HepG2 (cell line): ENCODE measurements at regions not wholly inside any gene's neighbourhood (a gene's known extent, or its start where the extent isn't known, plus 50 kb on each side); places are given as distances from the start of the nearest gene placed in this dataset.
"Not testable (repeated sequence)": the region's sequence is repeated elsewhere in the genome, so short reads cannot be mapped to it uniquely, and the experiment has no call there.

Source experiments
- ATAC-seq: fragments of 200-7000 bp; cut with Tn5 transposase; 3 replicates; pipeline ENCODE4 v1.9.1; 2020; ENCODE audit warnings: mild to moderate bottlenecking, moderate library complexity
- BruUV-seq: library from RNA; stranded (reverse); fragments of 400-500 nt; replicated peaks from 2 replicates; lab custom pipeline; 2021; lab: Mats Ljungman, UMichigan
- CTCF ChIA-PET: fragments of 300-600 bp; formaldehyde crosslinking; extraction: SDS; loops from one replicate; lab custom pipeline; 2021; ENCODE audit warnings: low total read pairs, inconsistent platforms, low intra/inter-chr PET ratio; lab: Yijun Ruan, JAX
- POLR2A ChIA-PET: fragments of 350-600 bp; sonication (Branson Sonifier 250); formaldehyde crosslinking; loops from one replicate; lab custom pipeline; 2020; ENCODE audit warnings: antibody characterized with exemption, inconsistent platforms; lab: Yijun Ruan, JAX
- DNase-seq: peaks from one replicate; pipeline ENCODE4 v3.0.0-alpha.2; 2015; ENCODE audit warnings: low spot score
- FAIRE-seq: peaks from 3 replicates; lab custom pipeline; 2011; peaks lifted over from hg19 to GRCh38; lab: Jason Lieb, UNC
- H2AFZ ChIP-seq: one replicate; pipeline ENCODE4 v1.6.1; 2011; ENCODE audit warnings: low read length, inconsistent platforms
- H3K27ac ChIP-seq: fragments of 300-600 bp; 3 replicates; pipeline ENCODE4 v1.8.0; 2011; ENCODE audit warnings: mixed run types, mild to moderate bottlenecking, mixed read lengths, low read length, inconsistent platforms; ENCODE audit not compliant: insufficient read depth; ENCODE audit errors: extremely low read length
- H3K27me3 ChIP-seq, 2 experiments: fragments of 200-600 bp in 1 of 2; 2 replicates in 1 of 2; 3 replicates in 1 of 2; pipeline versions ENCODE4 v1.6.0 to v1.8.0; 2011; ENCODE audit warnings: low read length in 2 of 2, mild to moderate bottlenecking in 2 of 2, moderate library complexity in 2 of 2, inconsistent platforms in 1 of 2; ENCODE audit not compliant: insufficient read depth in 2 of 2, control insufficient read depth in 1 of 2
- H3K36me3 ChIP-seq, 2 experiments: fragments of 200-600 bp in 1 of 2; replicated peaks in 1 of 2; 2 replicates in 1 of 2; 3 replicates in 1 of 2; pipeline versions ENCODE4 v1.5.1 to v1.8.0; 2011; ENCODE audit warnings: low read length in 2 of 2, inconsistent platforms in 1 of 2; ENCODE audit not compliant: insufficient read depth in 2 of 2, control insufficient read depth in 1 of 2
- H3K4me1 ChIP-seq: 2 replicates; pipeline ENCODE4 v1.5.1; 2012; ENCODE audit warnings: low read length, inconsistent platforms; ENCODE audit not compliant: insufficient read depth
- H3K4me2 ChIP-seq: 2 replicates; pipeline ENCODE4 v1.6.0; 2011; ENCODE audit warnings: low read depth, low read length, inconsistent platforms
- H3K4me3 ChIP-seq, 3 experiments: fragments of 200-600 bp in 1 of 3; sonication (generic), shearing (Covaris generic) in 1 of 3; replicated peaks in 1 of 3; 2 replicates each; pipeline ENCODE4 v1.5.1; 2011 to 2016; ENCODE audit warnings: low read length in 3 of 3, inconsistent platforms in 2 of 3, low read depth in 2 of 3, mild to moderate bottlenecking in 2 of 3, control low read depth in 1 of 3, mixed read lengths in 1 of 3; ENCODE audit not compliant: insufficient read depth in 1 of 3
- H3K79me2 ChIP-seq: one replicate; pipeline ENCODE4 v1.6.1; 2011; ENCODE audit warnings: low read length, inconsistent platforms; ENCODE audit not compliant: insufficient read depth
- H3K9ac ChIP-seq: 2 replicates; pipeline ENCODE4 v1.6.0; 2011; ENCODE audit warnings: mild to moderate bottlenecking, low read depth, low read length, inconsistent platforms; ENCODE audit not compliant: insufficient read depth
- H3K9me3 ChIP-seq: 2 replicates; pipeline ENCODE4 v1.5.1; 2012; ENCODE audit warnings: mild to moderate bottlenecking, low read length
- H4K20me1 ChIP-seq: 2 replicates; pipeline ENCODE4 v1.6.0; 2011; ENCODE audit warnings: inconsistent platforms, mild to moderate bottlenecking, low read length, moderate library complexity; ENCODE audit not compliant: insufficient read depth
- MAF1 ChIP-seq: sonication (generic); formaldehyde crosslinking; IDR thresholded peaks from 2 replicates; pipeline ENCODE4 v1.5.0; 2020; ENCODE audit warnings: missing genetic modification reagents, borderline replicate concordance
- ZNF10 ChIP-seq: sonication (generic); formaldehyde crosslinking; IDR thresholded peaks from 2 replicates; pipeline ENCODE4 v1.4.0; 2020; ENCODE audit warnings: mild to moderate bottlenecking, low read depth, missing genetic modification reagents, borderline replicate concordance
- ZNF619 ChIP-seq: sonication (generic); formaldehyde crosslinking; IDR thresholded peaks from 2 replicates; pipeline ENCODE4 v1.4.0; 2020; ENCODE audit warnings: mild to moderate bottlenecking, missing genetic modification reagents
- WGBS: methylation state at CpG from one replicate; pipeline ENCODE4 v1.1.6; 2017; ENCODE audit warnings: low lambda C conversion rate; 5-methylcytosine and 5-hydroxymethylcytosine counted together
- in situ Hi-C: cut with HindIII; loops from 2 replicates; pipeline ENCODE4 v1.10.0; 2017; ENCODE audit warnings: low pct_unique_long_range_greater_than_20kb; ENCODE audit not compliant: extremely low pct_ligation_motif_present
- intact Hi-C: fragments of 100-400 bp; cut with micrococcal nuclease; formaldehyde crosslinking; loops from one replicate; pipeline ENCODE4 v1.10.0; 2022; ENCODE audit not compliant: unreplicated experiment
- TF ChIP-seq, protein P1 (sequence below): sonication (generic); formaldehyde crosslinking; IDR thresholded peaks from 2 replicates; pipeline ENCODE4 v1.5.1; 2020; ENCODE audit warnings: missing genetic modification reagents, mild to moderate bottlenecking, borderline replicate concordance
- TF ChIP-seq, protein P2 (sequence below): sonication (generic); formaldehyde crosslinking; IDR thresholded peaks from 2 replicates; pipeline ENCODE4 v1.8.0; 2022; ENCODE audit warnings: mild to moderate bottlenecking, missing genetic modification reagents, borderline replicate concordance
- TF ChIP-seq, protein P3 (sequence below): sonication (generic); formaldehyde crosslinking; IDR thresholded peaks from 2 replicates; pipeline ENCODE4 v1.5.1; 2020; ENCODE audit warnings: missing genetic modification reagents, mild to moderate bottlenecking, borderline replicate concordance
- TF ChIP-seq, protein P4 (sequence below): sonication (generic); formaldehyde crosslinking; conservative IDR thresholded peaks from 2 replicates; pipeline ENCODE4 v1.4.0; 2020; ENCODE audit warnings: missing genetic modification reagents

DNA sequence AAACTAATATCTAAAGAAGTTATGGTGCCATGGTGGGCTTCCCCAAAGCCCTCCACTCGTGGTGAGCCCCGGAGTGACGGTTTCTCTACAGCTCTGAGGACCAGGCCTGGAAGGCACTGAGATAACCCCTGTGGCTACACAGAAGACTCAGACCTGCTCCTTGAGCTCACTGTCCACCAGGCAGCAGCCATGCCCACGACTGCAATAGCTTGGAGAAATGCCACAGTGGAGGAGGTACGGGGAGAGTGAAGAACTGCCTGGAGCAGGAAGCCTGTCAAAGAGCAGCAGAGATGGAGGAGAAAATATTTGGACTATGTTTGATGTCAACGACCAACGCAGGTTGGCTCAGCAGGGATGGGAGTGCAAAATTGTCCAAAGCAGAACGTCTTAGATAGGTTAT lies 300.1 kb upstream of the NPSR1 start (continued):
- TF ChIP-seq, protein P1, sequence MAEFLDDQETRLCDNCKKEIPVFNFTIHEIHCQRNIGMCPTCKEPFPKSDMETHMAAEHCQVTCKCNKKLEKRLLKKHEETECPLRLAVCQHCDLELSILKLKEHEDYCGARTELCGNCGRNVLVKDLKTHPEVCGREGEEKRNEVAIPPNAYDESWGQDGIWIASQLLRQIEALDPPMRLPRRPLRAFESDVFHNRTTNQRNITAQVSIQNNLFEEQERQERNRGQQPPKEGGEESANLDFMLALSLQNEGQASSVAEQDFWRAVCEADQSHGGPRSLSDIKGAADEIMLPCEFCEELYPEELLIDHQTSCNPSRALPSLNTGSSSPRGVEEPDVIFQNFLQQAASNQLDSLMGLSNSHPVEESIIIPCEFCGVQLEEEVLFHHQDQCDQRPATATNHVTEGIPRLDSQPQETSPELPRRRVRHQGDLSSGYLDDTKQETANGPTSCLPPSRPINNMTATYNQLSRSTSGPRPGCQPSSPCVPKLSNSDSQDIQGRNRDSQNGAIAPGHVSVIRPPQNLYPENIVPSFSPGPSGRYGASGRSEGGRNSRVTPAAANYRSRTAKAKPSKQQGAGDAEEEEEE = no peak
- TF ChIP-seq MAF1 (no peak), ZNF619 (CRISPR knock-in tag) (no peak), ZNF10 (no peak)
- TF ChIP-seq, protein P2, sequence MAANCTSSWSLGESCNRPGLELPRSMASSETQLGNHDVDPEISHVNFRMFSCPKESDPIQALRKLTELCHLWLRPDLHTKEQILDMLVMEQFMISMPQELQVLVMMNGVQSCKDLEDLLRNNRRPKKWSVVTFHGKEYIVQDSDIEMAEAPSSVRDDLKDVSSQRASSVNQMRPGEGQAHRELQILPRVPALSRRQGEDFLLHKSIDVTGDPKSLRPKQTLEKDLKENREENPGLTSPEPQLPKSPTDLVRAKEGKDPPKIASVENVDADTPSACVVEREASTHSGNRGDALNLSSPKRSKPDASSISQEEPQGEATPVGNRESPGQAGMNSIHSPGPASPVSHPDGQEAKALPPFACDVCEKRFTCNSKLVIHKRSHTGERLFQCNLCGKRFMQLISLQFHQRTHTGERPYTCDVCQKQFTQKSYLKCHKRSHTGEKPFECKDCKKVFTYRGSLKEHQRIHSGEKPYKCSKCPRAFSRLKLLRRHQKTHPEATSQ = no peak
- TF ChIP-seq, protein P3, sequence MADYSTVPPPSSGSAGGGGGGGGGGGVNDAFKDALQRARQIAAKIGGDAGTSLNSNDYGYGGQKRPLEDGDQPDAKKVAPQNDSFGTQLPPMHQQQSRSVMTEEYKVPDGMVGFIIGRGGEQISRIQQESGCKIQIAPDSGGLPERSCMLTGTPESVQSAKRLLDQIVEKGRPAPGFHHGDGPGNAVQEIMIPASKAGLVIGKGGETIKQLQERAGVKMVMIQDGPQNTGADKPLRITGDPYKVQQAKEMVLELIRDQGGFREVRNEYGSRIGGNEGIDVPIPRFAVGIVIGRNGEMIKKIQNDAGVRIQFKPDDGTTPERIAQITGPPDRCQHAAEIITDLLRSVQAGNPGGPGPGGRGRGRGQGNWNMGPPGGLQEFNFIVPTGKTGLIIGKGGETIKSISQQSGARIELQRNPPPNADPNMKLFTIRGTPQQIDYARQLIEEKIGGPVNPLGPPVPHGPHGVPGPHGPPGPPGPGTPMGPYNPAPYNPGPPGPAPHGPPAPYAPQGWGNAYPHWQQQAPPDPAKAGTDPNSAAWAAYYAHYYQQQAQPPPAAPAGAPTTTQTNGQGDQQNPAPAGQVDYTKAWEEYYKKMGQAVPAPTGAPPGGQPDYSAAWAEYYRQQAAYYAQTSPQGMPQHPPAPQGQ (CRISPR knock-in tag) = no peak
- TF ChIP-seq, protein P4, sequence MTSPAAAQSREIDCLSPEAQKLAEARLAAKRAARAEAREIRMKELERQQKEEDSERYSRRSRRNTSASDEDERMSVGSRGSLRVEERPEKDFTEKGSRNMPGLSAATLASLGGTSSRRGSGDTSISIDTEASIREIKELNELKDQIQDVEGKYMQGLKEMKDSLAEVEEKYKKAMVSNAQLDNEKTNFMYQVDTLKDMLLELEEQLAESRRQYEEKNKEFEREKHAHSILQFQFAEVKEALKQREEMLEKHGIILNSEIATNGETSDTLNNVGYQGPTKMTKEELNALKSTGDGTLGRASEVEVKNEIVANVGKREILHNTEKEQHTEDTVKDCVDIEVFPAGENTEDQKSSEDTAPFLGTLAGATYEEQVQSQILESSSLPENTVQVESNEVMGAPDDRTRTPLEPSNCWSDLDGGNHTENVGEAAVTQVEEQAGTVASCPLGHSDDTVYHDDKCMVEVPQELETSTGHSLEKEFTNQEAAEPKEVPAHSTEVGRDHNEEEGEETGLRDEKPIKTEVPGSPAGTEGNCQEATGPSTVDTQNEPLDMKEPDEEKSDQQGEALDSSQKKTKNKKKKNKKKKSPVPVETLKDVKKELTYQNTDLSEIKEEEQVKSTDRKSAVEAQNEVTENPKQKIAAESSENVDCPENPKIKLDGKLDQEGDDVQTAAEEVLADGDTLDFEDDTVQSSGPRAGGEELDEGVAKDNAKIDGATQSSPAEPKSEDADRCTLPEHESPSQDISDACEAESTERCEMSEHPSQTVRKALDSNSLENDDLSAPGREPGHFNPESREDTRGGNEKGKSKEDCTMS = no peak

DNA sequence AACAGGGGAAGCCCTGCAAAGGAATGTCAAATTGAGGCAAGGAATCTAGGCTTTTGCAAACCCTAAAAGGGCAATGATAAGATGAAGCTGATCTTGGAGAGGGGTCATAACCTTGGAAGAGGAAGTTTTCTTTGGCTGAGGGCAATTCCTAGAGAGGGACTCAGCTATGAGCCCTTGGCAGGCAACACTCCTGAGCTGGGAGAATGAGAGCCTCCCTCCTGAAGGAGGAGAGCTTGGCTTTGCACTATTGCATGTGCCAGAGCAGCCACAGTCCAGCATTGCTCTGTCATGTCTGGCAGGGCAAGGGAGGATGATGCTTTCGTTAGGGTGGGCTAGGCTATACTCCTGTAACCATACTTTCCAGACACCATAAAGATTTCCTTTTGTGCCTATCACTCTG lies 299.4 kb upstream of the NPSR1 start:
- BruUV-seq, DNase-seq, H3K4me3 ChIP-seq, H2AFZ ChIP-seq, H3K9ac ChIP-seq, H3K27ac ChIP-seq, POLR2A ChIA-PET, H3K27me3 ChIP-seq, ATAC-seq, FAIRE-seq, in situ Hi-C loops, intact Hi-C loops, H3K4me1 ChIP-seq, H3K79me2 ChIP-seq, H3K36me3 ChIP-seq, H3K4me2 ChIP-seq, CTCF ChIA-PET, H3K9me3 ChIP-seq, H4K20me1 ChIP-seq: not testable (repeated sequence)
- no CpG with 5 or more reads among the region's 1 CpG for WGBS
